ENCODE measurements at regions not wholly inside any gene's neighbourhood (a gene's known extent, or its start where the extent isn't known, plus 50 kb on each side); places are given as distances from the start of the nearest gene placed in this dataset.

DNA sequence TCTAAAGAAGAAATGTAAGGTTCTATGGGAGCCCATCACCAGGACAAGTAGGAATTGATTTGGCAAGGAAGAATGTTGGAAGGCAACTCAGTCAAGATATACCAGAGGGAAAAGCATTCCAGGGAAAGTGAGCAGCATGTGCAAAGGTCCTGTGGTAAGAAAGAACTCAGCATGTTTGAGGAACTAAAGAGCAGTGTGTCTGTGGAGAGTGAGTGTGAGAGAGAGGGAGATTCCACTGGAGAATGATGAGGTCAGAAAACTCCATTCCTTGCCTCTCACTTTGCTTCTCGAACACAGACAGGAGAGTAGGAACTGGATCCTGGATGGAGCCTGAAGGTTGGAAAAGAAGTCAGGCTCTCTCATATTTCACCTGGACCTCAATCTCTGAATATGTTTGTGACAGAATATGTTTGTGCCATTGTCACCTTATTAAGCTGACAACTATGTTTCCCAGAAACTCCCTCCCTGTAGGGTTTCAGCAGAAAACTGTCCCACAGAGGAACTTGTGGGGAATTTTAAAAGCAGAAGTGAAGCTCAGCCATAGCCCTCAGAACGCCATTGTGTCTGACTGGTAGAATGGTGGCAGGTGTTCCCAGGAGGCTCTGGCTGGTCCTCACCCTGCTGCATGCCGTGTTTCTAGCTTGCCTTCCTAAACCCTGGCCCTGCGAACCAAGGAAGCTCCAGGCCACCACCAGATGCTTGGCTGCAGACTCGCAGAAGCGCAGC, 382.4 kb upstream of the XYLT1 start:
- peaks cover 0 to 14% (median 0%) of the 10 kb centered on the region in 3 experiments for H3K27me3 ChIP-seq (ENCODE audit: control insufficient read depth in 3 of 3, insufficient read depth in 3 of 3, low read depth in 1 of 3, low read length in 3 of 3)
- WGBS, 2 donors (ENCODE audit: extremely low coverage in 2 of 2, insufficient read length in 2 of 2, insufficient replicate concordance in 1 of 2), result no CpG with 5 or more reads among the region's 6 CpGs
- no peak overlapping the region for H2BK120ac ChIP-seq (ENCODE audit: low read depth, low read length)

GRCh38 chr16:17850581-17851250, 380.0 kb upstream of the XYLT1 start:
- H2BK5ac ChIP-seq (ENCODE audit: low read length), result no peak overlapping the region
- H3K27me3 ChIP-seq (ENCODE audit: control insufficient read depth in 3 of 3, insufficient read depth in 3 of 3, low read depth in 1 of 3, low read length in 3 of 3), result peaks cover 0 to 14% (median 0%) of the 10 kb centered on the region in 3 experiments
- no peak overlapping the region for H3K27ac ChIP-seq (replicated peaks; ENCODE audit: low read length)
- H3K23ac ChIP-seq (ENCODE audit: low read depth, low read length, poor library complexity), result no peak overlapping the region
- H3K9me3 ChIP-seq (replicated peaks in 1 of 2; ENCODE audit: control insufficient read depth in 2 of 2, insufficient read depth in 1 of 2, low read depth in 1 of 2, low read length in 2 of 2), result no peaks in the 10 kb centered on the region
- H3K36me3 ChIP-seq (replicated peaks in 1 of 2; ENCODE audit: control insufficient read depth in 2 of 2, insufficient read depth in 2 of 2, low read length in 2 of 2), result no peaks in the 10 kb centered on the region
- WGBS, 2 donors (ENCODE audit: extremely low coverage in 2 of 2, insufficient read length in 2 of 2, insufficient replicate concordance in 1 of 2), result no CpG with 5 or more reads among the region's 16 CpGs
- H3K4me1 ChIP-seq (ENCODE audit: control insufficient read depth in 2 of 2, insufficient read depth in 1 of 2, low read depth in 1 of 2, low read length in 2 of 2), result peaks cover 0 to 5% of the 10 kb centered on the region in 2 donors
- no peak overlapping the region for H3K9ac ChIP-seq (ENCODE audit: low read depth, low read length, poor library complexity)
- no peak overlapping the region for H3K4me2 ChIP-seq (ENCODE audit: insufficient read depth, low read length, poor library complexity, severe bottlenecking)
- H3K14ac ChIP-seq (ENCODE audit: low read length), result no peak overlapping the region
- H3K79me1 ChIP-seq (ENCODE audit: low read depth, low read length), result no peaks in the 10 kb centered on the region
- no peak overlapping the region for H2BK120ac ChIP-seq (ENCODE audit: low read depth, low read length)
- no peak overlapping the region for H2AK5ac ChIP-seq (ENCODE audit: low read depth, low read length)
- no peak overlapping the region for H4K91ac ChIP-seq (ENCODE audit: low read depth, low read length, poor library complexity)
- DNase-seq (ENCODE audit: low spot score), result no peak
- no peak overlapping the region for H3K4me3 ChIP-seq (ENCODE audit: low read length in 2 of 2)
- H4K8ac ChIP-seq (ENCODE audit: low read depth, low read length), result no peak overlapping the region
- peak overlapping the region; percentile 7 for H3K18ac ChIP-seq (ENCODE audit: low read length)
- H2BK15ac ChIP-seq (ENCODE audit: low read length), result no peak overlapping the region
- no peak overlapping the region for H2BK12ac ChIP-seq (ENCODE audit: low read length)
- peak overlapping the region; percentile 66 for H2AFZ ChIP-seq (ENCODE audit: low read length)
- H3K4ac ChIP-seq (ENCODE audit: low read length), result no peak overlapping the region

More for the DNA sequence above, 382.4 kb upstream of the XYLT1 start:
- Histone ChIP-seq H2BK5ac (ENCODE audit: low read length) (no peak overlapping the region), H4K91ac (ENCODE audit: low read depth, low read length, poor library complexity) (no peak overlapping the region), H3K14ac (ENCODE audit: low read length) (no peak overlapping the region), H3K4me3 (ENCODE audit: low read length in 2 of 2) (no peak overlapping the region), H3K9me3 (replicated peaks in 1 of 2; ENCODE audit: control insufficient read depth in 2 of 2, insufficient read depth in 1 of 2, low read depth in 1 of 2, low read length in 2 of 2) (no peaks in the 10 kb centered on the region), H3K4me2 (ENCODE audit: insufficient read depth, low read length, poor library complexity, severe bottlenecking) (no peak overlapping the region), H2BK15ac (ENCODE audit: low read length) (no peak overlapping the region), H4K8ac (ENCODE audit: low read depth, low read length) (no peak overlapping the region), H2AFZ (ENCODE audit: low read length) (no peak overlapping the region), H3K18ac (ENCODE audit: low read length) (no peak overlapping the region), H3K4me1 (ENCODE audit: control insufficient read depth in 2 of 2, insufficient read depth in 1 of 2, low read depth in 1 of 2, low read length in 2 of 2) (peaks cover 0 to 5% of the 10 kb centered on the region in 2 donors), H2BK12ac (ENCODE audit: low read length) (no peak overlapping the region), H3K79me1 (ENCODE audit: low read depth, low read length) (no peaks in the 10 kb centered on the region), H3K9ac (ENCODE audit: low read depth, low read length, poor library complexity) (no peak overlapping the region), H3K27ac (replicated peaks; ENCODE audit: low read length) (no peak overlapping the region), H3K4ac (ENCODE audit: low read length) (no peak overlapping the region), H3K23ac (ENCODE audit: low read depth, low read length, poor library complexity) (no peak overlapping the region), H2AK5ac (ENCODE audit: low read depth, low read length) (no peak overlapping the region), H3K36me3 (replicated peaks in 1 of 2; ENCODE audit: control insufficient read depth in 2 of 2, insufficient read depth in 2 of 2, low read length in 2 of 2) (no peaks in the 10 kb centered on the region)
- DNase-seq (ENCODE audit: low spot score), result no peak

- WGBS, 2 donors (ENCODE audit: extremely low coverage in 2 of 2, insufficient read length in 2 of 2, insufficient replicate concordance in 1 of 2), result no CpG with 5 or more reads among the region's 6 CpGs
- Histone ChIP-seq H3K4me2 (ENCODE audit: insufficient read depth, low read length, poor library complexity, severe bottlenecking) (no peak overlapping the region), H3K4ac (ENCODE audit: low read length) (no peak overlapping the region), H2AK5ac (ENCODE audit: low read depth, low read length) (no peak overlapping the region), H3K9me3 (replicated peaks in 1 of 2; ENCODE audit: control insufficient read depth in 2 of 2, insufficient read depth in 1 of 2, low read depth in 1 of 2, low read length in 2 of 2) (peaks cover 0 to 2% of the 10 kb centered on the region in 2 donors), H3K4me1 (ENCODE audit: control insufficient read depth in 2 of 2, insufficient read depth in 1 of 2, low read depth in 1 of 2, low read length in 2 of 2) (peaks cover 0 to 5% of the 10 kb centered on the region in 2 donors), H3K79me1 (ENCODE audit: low read depth, low read length) (no peaks in the 10 kb centered on the region), H4K8ac (ENCODE audit: low read depth, low read length) (no peak overlapping the region), H3K27ac (replicated peaks; ENCODE audit: low read length) (no peak overlapping the region), H2BK120ac (ENCODE audit: low read depth, low read length) (no peak overlapping the region), H3K4me3 (ENCODE audit: low read length in 2 of 2) (no peak overlapping the region), H3K27me3 (ENCODE audit: control insufficient read depth in 3 of 3, insufficient read depth in 3 of 3, low read depth in 1 of 3, low read length in 3 of 3) (peaks cover 0 to 14% (median 0%) of the 10 kb centered on the region in 3 experiments), H4K91ac (ENCODE audit: low read depth, low read length, poor library complexity) (no peak overlapping the region), H2BK15ac (ENCODE audit: low read length) (no peak overlapping the region), H2BK5ac (ENCODE audit: low read length) (no peak overlapping the region), H3K9ac (ENCODE audit: low read depth, low read length, poor library complexity) (no peak overlapping the region), H2BK12ac (ENCODE audit: low read length) (no peak overlapping the region), H3K18ac (ENCODE audit: low read length) (no peak overlapping the region), H3K36me3 (replicated peaks in 1 of 2; ENCODE audit: control insufficient read depth in 2 of 2, insufficient read depth in 2 of 2, low read length in 2 of 2) (no peaks in the 10 kb centered on the region), H3K23ac (ENCODE audit: low read depth, low read length, poor library complexity) (no peak overlapping the region), H2AFZ (ENCODE audit: low read length) (no peak overlapping the region), H3K14ac (ENCODE audit: low read length) (no peak overlapping the region)
- DNase-seq (ENCODE audit: low spot score), result no peak
Observed at GRCh38 chr16:17847234-17847795, 376.6 kb upstream of the XYLT1 start.

DNA sequence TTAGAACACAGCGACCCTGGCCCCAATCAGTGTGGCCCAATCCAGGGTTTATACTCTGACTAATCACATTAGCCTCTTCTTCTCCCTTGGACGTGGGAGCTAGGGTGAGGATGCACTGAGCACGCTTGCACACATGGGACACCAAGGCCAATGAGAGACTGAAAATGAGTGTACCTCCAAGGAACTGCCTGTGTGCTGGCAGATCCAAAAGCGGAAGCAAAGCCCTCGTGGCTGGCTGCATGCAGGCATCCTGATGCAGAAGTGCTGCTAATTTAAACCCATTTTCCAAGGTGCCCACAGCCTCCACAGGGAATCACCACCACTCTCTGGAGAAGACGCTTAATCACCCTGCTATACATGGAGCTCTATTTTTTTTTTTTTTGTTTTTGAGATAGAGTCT, 375.3 kb upstream of the XYLT1 start:
- no peak overlapping the region for H2BK5ac ChIP-seq (ENCODE audit: low read length)
- no peak overlapping the region for H4K8ac ChIP-seq (ENCODE audit: low read depth, low read length)
- H3K9me3 ChIP-seq (replicated peaks in 1 of 2; ENCODE audit: control insufficient read depth in 2 of 2, insufficient read depth in 1 of 2, low read depth in 1 of 2, low read length in 2 of 2), result peaks cover 0 to 2% of the 10 kb centered on the region in 2 donors
- H3K36me3 ChIP-seq (replicated peaks in 1 of 2; ENCODE audit: control insufficient read depth in 2 of 2, insufficient read depth in 2 of 2, low read length in 2 of 2), result no peaks in the 10 kb centered on the region
- no peak overlapping the region for H2BK12ac ChIP-seq (ENCODE audit: low read length)
- H3K14ac ChIP-seq (ENCODE audit: low read length), result no peak overlapping the region
- H3K4ac ChIP-seq (ENCODE audit: low read length), result no peak overlapping the region
- no CpG with 5 or more reads among the region's 6 CpGs for WGBS, 2 donors (ENCODE audit: extremely low coverage in 2 of 2, insufficient read length in 2 of 2, insufficient replicate concordance in 1 of 2)
- no peak overlapping the region for H2AFZ ChIP-seq (ENCODE audit: low read length)
- H3K27me3 ChIP-seq (ENCODE audit: control insufficient read depth in 3 of 3, insufficient read depth in 3 of 3, low read depth in 1 of 3, low read length in 3 of 3), result peaks cover 0 to 8% (median 0%) of the 10 kb centered on the region in 3 experiments
- DNase-seq (ENCODE audit: low spot score), result no peak
- H3K4me2 ChIP-seq (ENCODE audit: insufficient read depth, low read length, poor library complexity, severe bottlenecking), result no peak overlapping the region
- H3K4me1 ChIP-seq (ENCODE audit: control insufficient read depth in 2 of 2, insufficient read depth in 1 of 2, low read depth in 1 of 2, low read length in 2 of 2), result peaks cover 0 to 2% of the 10 kb centered on the region in 2 donors
- H3K18ac ChIP-seq (ENCODE audit: low read length), result no peak overlapping the region
- no peak overlapping the region for H2BK15ac ChIP-seq (ENCODE audit: low read length)
- no peak overlapping the region for H3K23ac ChIP-seq (ENCODE audit: low read depth, low read length, poor library complexity)
- no peaks in the 10 kb centered on the region for H3K79me1 ChIP-seq (ENCODE audit: low read depth, low read length)
- H4K91ac ChIP-seq (ENCODE audit: low read depth, low read length, poor library complexity), result no peak overlapping the region
- no peak overlapping the region for H3K4me3 ChIP-seq (ENCODE audit: low read length in 2 of 2)
- H3K27ac ChIP-seq (replicated peaks; ENCODE audit: low read length), result no peak overlapping the region
- no peak overlapping the region for H3K9ac ChIP-seq (ENCODE audit: low read depth, low read length, poor library complexity)
- H2BK120ac ChIP-seq (ENCODE audit: low read depth, low read length), result no peak overlapping the region
- H2AK5ac ChIP-seq (ENCODE audit: low read depth, low read length), result no peak overlapping the region

All from neuronal stem cell (in vitro differentiated cells).